ENCODE measurements at regions not wholly inside any gene's neighbourhood (a gene's known extent, or its start where the extent isn't known, plus 50 kb on each side); places are given as distances from the start of the nearest gene placed in this dataset.

DNA sequence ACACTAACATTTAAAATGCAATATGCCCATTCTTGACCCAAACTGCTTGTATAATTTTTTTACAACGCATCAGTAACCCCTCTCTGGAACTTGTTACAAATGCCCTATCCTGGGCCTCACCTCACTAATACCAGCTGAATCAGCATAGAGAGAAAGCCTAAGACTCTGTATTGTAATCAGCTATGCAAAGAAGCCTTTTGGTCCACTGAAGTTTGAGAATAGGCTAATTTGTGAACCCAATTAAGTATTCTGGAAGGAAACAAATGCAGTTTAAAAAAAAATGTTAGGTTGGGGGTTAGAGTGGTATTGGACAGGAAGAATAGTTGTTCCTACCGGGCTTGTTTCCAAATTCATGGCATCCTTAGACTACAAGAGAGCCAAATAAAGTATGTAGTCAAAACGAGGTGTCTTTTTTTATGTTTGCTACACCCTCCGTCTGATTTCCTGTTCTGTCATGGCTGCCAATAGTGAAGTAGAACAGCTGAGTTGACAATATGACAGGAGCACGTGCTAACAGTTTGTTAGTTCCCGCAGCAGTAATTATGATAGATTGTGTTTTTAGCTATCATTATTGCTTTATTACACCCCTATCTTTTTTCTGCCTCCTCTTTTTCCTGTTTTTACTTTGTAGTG is 1048.7 kb upstream of the NUDT12 start:
- TF ChIP-seq CTCF (IDR thresholded peaks at IDR 0.05) (no peak), POLR2A (IDR thresholded peaks at IDR 0.05) (no peak)

Data from right lobe of liver (tissue), 4 donors.